Activated T-cell treated with anti-CD3 and anti-CD28 coated beads for 48 hours (primary cell): ENCODE measurements at regions not wholly inside any gene's neighbourhood (a gene's known extent, or its start where the extent isn't known, plus 50 kb on each side); places are given as distances from the start of the nearest gene placed in this dataset.

ENCODE experiments used
- DNase-seq: peaks from one replicate; pipeline ENCODE4 v3.0.0-alpha.2; 2020; ENCODE audit warnings: low read depth

DNA sequence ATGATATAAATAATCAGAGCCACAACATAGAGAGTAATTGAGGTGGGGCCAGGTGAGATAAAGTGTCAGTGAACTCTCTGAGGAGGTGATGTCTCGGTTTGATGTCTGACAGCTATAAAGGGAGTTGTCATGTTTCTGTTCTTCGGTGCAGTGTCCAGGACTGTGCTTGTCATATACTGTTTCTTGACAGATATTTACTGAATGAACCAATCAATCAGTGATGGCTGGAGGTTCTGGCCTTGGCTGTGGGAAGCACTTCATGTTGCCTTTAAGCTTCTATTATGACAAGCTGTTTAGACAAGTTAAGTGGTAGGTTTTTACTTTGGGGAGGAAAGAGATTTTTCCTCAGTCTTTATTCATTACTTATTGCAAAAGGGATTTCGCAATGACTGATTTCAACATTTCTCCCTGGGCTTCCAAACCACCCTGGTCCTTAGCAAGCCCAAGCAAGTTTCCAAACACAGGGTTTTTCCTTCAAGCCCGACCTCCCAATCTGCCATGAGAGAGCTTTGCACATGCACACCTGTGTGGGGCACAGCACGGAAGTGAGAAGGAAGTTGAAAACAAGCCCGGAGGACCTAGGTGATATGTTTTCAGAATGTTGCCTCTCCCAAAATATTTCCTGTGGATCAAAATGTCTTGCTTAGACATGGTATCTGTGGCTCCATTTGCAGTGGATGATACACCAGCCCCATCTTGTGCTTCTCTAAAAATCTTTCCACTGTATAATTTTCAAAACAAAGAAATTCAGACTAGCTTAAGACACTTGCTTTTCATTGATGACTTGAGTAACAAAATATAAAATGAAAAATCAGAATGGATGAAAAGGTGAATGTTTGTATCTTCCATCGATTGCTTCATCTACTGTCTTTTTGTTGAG is 567.3 kb upstream of the BTBD3 start:
- no peak for DNase-seq

DNA sequence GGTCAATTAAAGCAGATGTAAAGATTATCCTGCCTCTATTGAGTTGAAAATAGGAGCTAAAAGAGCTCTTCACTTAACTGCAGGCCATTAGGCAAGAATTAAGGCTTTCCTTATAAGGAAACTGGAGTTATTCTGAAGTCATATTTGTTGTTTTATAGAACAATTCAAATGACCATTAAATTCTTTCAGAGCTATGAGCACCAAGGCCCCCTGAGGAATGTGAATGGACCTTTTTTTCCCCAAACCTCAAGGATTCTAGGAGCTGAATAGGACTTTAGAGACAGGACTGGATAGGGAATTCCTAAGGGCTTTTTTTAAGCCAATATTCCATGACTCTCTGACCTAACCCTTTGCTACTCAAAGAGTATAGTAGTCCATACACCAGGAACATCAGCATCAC is 565.7 kb upstream of the BTBD3 start:
- DNase-seq = no peak

DNA sequence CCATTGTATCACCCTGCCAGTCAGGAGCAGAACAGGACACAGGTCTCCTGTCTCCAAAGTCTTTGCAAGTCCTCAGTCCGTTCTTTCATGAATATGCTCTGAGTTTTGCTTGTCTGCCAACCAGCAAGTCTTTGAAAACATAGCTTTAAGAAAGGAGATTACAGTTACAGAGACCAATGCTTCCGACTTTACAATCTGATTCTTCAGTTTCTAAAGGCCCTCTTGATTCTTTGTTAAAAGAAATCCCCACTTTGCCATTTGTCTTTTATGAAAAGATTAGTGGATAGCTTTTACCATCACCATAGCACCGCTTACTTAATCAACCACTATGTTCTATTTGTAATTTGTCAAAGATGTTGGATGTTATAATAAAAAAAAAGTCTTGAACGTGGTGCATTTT is 562.8 kb upstream of the BTBD3 start:
- no peak for DNase-seq

DNA sequence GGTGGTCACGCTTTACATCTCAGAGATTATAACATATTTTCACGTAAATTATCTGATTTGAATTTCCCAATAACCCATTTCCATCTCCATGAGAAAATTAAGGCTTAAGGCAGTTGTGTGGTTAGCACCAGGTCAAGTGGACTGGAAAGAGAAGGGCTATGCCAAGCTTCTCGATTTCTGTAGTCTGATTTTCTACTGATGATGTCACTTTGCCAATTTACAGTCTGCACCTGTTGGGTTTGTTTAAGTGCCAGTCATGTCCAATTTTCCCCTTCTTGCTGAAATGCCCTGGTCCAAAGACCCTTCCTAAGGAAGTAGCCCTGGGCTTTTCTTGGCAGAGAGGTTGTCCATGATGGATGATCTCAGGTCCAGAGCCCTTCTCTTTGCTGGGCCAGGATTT is 562.3 kb upstream of the BTBD3 start:
- DNase-seq = no peak

DNA sequence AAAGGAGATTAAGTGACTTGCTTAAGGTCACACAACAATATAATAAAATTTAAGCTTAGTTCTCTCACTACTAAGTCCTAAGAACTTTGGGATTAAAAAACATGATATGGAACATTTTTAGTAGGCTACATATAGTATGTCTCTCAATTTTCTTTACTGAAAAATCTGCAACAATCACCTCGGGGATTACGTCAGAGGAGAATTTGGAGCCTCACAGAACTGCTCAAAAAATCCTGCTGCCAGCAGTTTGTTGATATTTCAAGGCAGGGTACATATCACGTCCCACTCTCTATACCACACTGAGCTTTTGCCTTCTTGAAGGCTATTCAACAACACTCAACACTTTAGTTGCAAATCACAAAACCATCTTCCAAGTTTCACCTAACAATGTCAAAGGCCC is 561.6 kb upstream of the BTBD3 start:
- DNase-seq = no peak

DNA sequence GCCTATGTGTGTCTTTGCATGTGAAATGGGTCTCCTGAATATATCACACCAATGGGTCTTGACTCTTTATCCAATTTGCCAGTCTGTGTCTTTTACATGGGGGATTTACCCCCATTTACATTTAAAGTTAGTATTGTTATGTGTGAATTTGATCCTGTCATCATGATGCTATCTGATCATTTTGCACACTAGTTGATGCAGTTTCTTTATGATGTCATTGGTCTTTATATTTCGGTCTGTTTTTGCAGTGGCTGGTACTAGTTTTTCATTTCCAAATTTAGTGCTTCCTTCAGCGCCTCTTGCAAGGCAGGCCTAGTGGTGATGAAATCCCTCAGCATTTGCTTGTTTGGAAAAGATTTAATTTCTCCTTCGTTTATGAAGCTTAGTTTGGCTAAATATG is 555.2 kb upstream of the BTBD3 start:
- no peak for DNase-seq

DNA sequence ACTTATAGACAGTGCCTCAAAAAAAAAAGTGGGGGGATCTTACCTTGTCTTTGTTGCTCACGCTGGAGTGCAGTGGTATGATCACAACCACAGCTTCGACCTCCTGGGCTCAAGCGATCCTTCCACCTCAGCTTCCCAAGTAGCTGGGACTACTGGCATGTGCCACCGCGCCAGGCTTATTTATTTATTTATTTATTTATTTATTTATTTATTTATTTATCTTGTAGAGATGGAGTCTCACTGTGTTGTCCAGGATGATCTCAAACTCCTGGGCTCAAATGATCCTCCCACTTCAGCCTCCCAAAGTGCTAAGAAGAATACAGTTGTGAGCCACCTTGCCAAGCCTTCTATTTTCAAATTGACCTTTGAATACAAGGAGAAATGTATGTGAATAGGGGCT is 553.0 kb upstream of the BTBD3 start:
- DNase-seq = no peak

DNA sequence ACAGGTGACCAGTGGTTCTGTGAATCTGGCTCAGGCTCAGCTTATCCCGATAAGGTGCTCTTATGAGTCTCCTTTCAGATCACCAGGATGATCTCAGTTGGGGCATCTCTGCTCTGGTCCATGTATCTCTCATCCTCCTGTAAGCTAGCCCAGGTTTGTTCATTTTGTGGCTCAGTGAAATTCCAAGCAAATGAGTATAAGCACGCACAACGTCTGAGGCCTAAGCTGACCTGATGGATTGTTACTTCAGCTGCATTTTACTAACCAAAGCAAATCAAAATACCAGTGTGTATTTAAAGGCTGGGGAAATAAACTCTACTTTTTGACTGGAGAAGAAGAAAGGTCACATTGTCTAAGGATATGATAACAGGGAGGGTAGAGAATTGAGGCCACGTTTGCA is 551.0 kb upstream of the BTBD3 start:
- no peak for DNase-seq

DNA sequence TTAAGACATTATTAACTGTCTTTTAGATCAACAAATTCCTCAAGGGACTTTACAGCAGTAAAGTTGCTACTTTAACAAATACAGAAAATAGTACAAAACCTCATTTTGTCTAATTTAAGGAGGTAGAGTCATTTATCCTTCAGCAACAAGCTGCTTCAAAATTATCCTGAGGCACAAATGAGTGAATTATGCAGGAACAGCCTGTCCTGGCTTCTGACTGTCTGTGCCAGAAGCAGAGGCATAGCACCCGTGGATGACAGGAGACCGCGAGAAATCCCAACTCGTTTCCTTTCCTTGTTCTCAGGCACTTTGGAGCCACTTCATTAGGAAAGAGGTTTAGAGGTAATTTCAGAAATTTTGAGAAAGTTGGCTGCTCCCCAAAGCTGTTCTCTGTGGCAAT is 549.2 kb upstream of the BTBD3 start:
- DNase-seq = no peak

DNA sequence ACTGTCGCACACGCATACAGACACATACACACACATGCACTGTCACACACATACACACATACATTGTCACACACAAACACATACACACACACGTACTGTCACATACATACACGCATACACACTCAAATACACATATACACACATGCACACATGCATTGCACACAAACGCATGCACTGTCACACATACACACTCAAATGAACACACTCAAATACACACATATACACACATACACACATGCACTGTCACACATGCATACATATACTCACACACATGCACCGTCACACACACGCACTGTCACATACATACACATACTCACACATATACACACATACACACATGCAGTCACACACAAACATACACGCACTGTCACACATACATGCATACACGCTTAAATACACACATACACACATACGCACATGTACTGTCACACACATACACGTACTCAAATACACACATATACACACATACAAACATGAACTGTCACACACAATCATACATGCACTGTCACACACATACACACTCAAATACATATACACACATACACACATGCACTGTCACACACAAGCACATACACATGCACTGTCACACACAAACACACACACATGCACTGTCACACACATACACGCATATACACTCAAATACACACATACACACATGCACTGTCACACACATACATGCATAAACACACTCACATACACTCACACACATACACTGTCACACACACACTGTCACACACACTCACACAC is 548.6 kb upstream of the BTBD3 start:
- no peak for DNase-seq

DNA sequence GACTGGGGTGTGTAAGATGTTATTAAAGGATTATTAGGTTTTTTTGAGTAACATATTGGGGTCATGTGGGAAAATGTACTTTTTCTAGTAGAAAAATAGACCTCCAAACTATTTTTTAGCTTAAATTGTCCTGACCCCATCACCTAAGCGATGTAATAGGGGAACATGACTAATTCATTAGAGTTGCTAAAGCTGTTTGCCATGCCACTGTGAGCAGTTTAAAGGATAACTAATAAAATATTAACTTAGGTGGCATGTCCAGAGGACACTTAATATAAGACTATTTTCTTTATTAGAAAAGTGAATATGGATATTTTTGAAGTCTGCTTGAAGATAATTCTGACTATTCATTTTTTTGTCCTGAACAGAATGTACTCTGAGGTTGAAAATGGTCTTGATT is 545.9 kb upstream of the BTBD3 start:
- no peak for DNase-seq

DNA sequence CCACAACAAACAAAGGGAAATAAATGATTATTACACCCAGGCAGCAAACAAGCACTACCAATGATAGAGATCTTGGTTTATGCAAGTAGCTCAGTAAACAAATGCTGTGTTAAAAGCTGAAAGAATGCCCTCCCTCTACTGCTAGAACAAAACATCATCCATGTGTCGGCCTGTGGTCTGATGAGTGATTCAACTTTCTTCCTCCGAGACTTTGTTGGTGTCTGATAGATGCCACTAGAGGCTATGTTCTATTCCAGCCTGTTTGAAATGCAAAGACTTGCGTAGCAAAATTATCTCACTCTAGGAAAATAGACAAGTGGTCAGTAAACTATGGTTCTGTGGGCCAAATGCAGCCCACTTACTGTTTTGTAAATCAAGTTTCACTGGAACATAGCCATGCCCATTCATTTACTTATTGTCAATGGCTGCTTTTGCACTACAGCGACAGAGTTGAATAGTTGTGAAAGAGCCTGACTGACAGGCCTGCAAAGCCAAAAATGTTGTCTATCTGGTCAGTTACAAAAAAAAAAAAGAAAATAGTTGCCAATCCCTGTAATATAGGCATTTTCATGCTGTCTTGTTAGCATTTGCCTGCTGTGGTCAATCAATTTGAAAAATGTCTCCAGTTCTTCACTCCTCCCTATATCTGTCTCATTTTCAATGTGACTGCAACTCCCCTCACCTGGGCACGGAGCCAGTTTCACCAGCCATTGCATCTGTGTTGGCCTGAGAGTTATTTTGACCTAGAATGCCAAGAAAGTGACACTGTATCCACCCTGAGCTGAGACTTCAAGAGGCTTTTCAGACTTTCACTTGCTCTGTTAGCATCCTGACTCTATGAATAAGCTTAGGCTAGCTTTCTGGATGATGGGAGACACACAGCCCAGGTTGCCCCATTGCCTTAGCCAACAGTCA is 544.6 kb upstream of the BTBD3 start:
- no peak for DNase-seq

DNA sequence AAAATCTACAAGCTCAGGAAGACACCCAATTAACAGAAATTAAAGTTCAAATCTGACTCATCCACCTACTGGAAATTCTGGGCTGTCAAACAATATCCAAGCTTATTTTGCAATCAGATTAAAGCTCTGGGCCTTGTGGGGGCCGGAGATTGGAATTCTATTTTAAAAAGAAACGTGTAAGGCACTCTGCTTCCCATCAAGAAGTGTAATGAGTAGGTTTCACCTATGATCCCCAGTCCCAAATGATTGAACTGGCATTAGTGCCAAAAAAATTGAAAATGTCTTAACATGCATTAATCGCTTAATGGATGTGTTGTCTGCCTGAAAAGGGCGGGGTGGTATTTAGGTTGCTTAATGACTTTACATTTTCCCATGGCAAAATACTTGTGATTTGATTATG is 542.4 kb upstream of the BTBD3 start:
- DNase-seq = no peak

DNA sequence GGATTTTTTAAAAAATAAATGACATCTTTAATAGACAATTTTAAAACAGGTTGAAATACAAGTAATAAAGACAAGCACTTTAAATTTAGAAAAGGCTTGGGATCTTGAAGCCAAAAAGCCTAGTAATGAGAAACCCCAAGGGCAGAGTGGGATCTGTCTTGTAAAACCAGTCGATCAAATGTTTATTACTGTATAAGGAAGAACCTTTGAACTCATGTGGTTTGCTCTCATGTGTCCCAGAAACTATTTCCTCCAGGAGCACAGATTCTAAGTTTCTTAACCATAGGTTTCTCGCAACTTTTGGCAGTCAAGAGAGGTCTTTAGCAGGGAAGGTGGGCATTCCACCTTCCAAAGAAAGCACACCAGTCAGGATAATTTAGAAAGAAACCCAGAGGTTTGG is 541.7 kb upstream of the BTBD3 start:
- no peak for DNase-seq

DNA sequence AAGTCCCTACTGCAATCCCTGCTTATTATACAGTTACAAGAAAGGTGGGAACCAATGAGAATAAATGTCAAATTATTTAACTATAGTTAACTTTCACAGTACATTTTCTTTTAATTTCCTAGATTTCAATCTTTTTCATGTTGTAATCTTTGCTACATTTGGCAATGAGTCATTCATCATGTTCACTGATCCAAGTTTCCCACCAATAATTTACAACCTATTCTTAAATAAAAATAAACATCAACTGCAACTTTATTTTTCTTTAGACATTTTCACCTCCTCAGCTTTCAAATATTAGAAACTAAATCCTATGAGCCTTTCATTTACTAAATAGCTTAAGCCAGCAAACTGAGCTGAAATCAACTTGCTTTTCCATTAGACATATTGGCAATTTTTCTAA is 541.3 kb upstream of the BTBD3 start:
- no peak for DNase-seq

DNA sequence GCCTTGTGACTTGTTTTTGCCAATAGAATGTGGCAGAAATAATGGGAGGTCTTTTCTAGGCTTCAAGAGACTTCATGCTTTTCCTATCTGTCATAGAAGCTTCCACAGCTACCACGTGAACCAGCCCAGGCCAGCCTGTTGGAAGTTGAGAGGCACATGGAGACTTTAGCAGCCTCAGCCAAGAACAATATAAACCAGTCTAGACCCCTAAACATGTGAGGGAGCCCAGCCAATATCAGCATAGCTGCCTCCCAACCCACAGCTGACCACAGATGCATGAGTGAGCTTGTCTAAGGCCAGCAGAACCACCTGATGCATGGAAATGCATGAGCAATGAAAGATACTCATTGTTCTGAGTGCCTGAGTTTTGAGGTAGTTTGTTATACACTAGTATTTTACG is 540.7 kb upstream of the BTBD3 start:
- DNase-seq = no peak

DNA sequence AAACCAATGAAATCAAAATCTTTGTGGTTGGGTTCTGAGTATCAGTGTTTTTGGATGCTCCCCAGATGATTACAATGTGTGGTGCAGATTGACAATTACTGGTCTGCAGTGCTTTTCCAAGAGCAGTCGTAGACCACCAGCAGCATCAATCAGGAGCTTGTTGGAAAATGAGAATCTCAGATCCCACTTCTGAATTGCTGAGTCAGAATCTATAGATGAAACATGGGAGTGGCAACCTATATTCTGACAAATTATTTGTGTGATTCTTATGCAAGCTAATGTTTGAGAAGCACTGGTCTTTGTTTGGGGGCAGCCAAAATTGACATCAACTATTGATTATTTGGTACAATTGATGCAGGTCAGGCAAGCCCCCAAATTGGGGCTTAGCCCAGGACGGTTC is 539.9 kb upstream of the BTBD3 start:
- DNase-seq = no peak

DNA sequence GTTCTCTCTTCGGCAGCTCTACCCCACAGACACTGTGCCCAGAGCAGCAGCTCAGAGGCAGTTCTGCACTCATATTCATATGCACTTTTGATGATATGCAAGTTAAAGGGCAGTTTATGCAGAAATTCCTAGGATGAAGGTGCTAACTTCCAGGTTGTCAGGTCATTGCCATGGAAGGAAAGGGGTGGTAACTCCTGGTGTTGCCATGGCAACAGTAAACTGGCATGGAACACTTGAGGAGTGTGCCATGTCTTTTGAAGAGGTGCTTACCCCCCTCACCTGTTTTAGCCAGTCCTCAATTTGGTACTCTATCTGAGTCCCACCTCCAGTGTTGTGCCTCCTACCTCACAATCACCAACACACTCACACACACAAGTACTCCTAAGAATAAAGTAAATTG is 539.4 kb upstream of the BTBD3 start:
- no peak for DNase-seq

DNA sequence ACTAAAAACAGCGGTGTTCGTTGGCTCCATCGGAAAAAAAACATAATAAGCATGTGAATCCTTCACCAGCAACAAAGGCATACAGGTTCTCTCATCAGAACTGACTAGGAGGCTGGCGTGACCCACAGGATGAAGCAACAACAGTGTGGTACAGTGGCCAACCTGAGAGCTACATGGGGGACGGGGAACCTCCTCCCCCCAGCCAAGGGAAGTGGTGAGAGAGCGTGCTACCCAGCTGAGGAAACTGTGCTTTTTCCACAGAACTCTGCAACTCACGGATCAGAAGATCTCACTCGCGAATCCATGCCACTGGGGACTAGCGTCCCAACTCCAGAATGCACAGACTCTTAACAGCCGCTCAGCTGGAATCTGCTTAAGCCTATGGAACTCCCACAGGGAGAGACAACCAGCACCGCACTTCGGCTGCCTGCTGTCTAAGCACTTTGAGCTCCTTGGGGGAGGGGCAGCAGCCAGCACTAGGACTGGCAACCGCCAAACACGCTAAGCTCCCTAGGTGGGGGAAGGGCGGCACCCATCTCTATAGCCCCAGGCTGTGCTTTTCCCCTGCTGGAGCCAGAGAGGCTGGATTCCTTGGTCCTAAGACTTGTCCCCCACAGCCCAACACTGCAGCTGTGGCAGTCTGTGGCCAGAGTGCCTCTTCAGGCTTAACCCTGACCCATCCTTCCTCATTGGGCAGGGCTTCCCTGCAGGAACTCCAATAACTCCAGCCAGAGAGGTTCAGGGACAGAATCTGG is 538.3 kb upstream of the BTBD3 start:
- no peak for DNase-seq

DNA sequence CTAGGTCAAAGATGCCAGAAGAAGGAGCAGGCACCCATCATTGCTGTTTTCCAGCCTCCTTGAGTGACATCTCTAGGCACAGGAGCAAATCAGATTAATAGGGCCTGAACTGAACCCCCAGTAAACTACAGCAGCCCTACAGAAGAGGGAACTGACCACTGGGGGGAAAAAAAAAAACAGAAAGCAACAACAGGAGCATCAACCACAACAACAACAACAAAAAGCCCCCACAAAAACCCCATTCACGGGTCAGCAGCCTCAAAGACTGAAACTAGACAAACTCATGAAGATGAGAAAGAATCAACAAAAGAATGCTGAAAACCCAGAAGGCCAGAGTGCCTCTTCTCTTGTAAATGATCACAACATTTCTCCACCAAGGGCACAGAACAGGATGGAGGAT is 537.4 kb upstream of the BTBD3 start:
- no peak for DNase-seq

DNA sequence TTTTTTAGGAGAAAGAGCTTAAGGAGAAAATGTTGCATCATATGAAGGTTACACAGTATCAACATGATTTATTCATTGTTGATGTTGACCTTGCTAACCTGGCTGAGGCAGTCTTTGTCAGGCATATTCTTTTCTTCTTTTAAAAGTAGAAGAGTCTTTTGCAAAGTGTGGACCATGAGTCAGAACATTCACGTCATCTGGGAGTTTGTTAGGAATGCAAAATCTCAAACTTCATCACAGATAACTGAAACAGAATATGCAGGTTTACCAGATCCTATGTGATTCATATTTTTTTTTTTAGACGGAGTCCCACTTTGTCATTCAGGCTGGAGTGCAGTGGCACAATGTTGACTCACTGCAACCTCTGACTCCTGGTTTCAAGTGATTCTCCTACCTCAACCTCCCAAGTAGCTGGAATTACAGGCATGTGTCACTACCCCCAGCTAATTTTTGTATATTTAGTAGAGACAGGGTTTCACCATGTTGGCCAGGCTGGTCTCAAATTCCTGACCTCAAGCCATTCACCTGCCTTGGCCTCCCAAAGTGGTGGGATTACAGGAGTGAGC is 530.4 kb upstream of the BTBD3 start:
- no peak for DNase-seq

DNA sequence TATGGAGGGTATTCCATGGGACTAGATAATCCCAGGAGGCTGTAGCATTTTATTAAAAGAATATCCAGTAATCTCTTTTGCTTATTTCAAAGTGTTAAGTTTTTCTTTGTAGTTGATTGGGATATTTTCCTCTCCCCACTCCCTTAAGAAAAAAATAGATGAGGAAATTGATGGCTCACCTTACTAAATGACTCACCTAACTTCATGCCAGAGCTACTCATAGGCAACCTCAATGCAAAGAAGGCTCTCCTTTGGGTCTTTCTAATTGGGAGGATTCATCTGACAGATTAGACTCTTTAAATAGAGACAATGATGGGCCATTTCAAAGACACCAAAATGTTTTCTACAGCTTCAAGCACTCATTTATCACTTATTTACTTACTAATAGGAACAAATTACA is 528.5 kb upstream of the BTBD3 start:
- DNase-seq = no peak
